Gastrocnemius medialis (tissue), 4 donors: ENCODE measurements at regions not wholly inside any gene's neighbourhood (a gene's known extent, or its start where the extent isn't known, plus 50 kb on each side); places are given as distances from the start of the nearest gene placed in this dataset.

ENCODE experiments used
- CTCF ChIP-seq, 5 experiments: fragments of 450-650 bp in 3 of 5; fragments of 200-600 bp in 2 of 5; sonication (generic) in 2 of 5; IDR thresholded peaks in 4 of 5; conservative IDR thresholded peaks in 1 of 5; 1 replicate in 4 of 5; 2 replicates in 1 of 5; pipeline ENCODE4 v1.5.1; 2016 to 2019; ENCODE audit warnings: antibody characterized with exemption in 5 of 5, mild to moderate bottlenecking in 3 of 5, moderate library complexity in 3 of 5
- POLR2A ChIP-seq, 2 donors: fragments of 450-650 bp; IDR thresholded peaks; one replicate each; pipeline ENCODE4 v1.6.1; 2017; ENCODE audit warnings: antibody characterized with exemption in 2 of 2, mild to moderate bottlenecking in 2 of 2, moderate library complexity in 2 of 2

- TF ChIP-seq CTCF (IDR thresholded peaks at IDR 0.05 in 4 of 5, conservative IDR thresholded peaks at IDR 0.05 in 1 of 5) (no peak), POLR2A (IDR thresholded peaks at IDR 0.05) (no peak)
Measured at GRCh38 chr1:78383923-78384322, 106.9 kb upstream of the PTGFR start.
